ENCODE measurements at regions not wholly inside any gene's neighbourhood (a gene's known extent, or its start where the extent isn't known, plus 50 kb on each side); places are given as distances from the start of the nearest gene placed in this dataset.

DNA sequence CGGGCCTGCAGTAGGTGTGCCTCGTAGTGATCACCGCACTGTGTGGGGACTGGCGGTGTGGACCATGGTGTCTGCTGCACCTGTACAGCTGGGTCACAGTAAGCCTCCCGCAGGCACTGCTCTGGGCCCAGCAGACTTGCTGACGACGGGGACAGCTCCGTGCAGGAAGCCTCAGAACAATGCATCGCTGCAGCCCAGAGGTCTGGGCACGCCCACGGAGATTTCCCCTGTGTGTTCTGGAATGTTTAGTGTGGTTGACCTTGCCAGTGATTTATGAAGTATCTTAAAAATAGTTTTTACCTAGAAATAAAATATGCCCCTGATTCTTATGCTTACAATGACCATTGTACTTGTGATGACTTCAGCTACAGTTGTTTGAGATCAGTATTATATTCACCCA is 59.1 kb upstream of the ZNF32 start:
- H3K9ac ChIP-seq (ENCODE audit: low read length) = no peak overlapping the region

More for the DNA sequence above, 59.1 kb upstream of the ZNF32 start:
- ChIA-PET CTCF (no interaction called here), RAD21 (ENCODE audit: low non-redundant PET in 1 of 2, low total read pairs in 2 of 2, uncharacterized antibody in 2 of 2, unreplicated experiment in 2 of 2) (no interaction called here), POLR2A (no interaction called here)
- H3K27ac ChIP-seq (ENCODE audit: low read depth, low read length) = no peak overlapping the region
- no peaks in the 10 kb centered on the region for H4K20me1 ChIP-seq (ENCODE audit: insufficient read depth)
- DNase-seq (ENCODE audit: low read depth, low spot score) (no peak), ATAC-seq (no peak)
- H3K27me3 ChIP-seq (ENCODE audit: insufficient read depth, low read length) = peaks cover 16% of the 10 kb centered on the region
- BruUV-seq (replicated peaks) = no TSS peak
- intact Hi-C loops (cut with micrococcal nuclease) = no loop called here
- H3K79me2 ChIP-seq (ENCODE audit: insufficient read depth, low read length) = no peaks in the 10 kb centered on the region
- no peaks in the 10 kb centered on the region for H3K9me3 ChIP-seq (ENCODE audit: control insufficient read depth in 1 of 2, insufficient read depth in 1 of 2, low read depth in 1 of 2, low read length in 2 of 2)
- no peak for TF ChIP-seq EGR1 (IDR thresholded peaks at IDR 0.05; ENCODE audit: low read depth)
- no peak for TF ChIP-seq ZNF274 (IDR thresholded peaks at IDR 0.05; ENCODE audit: low read depth, low read length)
- no peak for TF ChIP-seq SP1 (IDR thresholded peaks at IDR 0.05; ENCODE audit: low read depth)
- no peak for TF ChIP-seq CBX3 (IDR thresholded peaks at IDR 0.05; ENCODE audit: low read depth)
- TF ChIP-seq POLR2A (IDR thresholded peaks at IDR 0.05; ENCODE audit: borderline replicate concordance, extremely low read depth, insufficient read depth, insufficient read length) = no peak
- no peak for TF ChIP-seq ZBTB33 (IDR thresholded peaks at IDR 0.05; ENCODE audit: extremely low read depth, insufficient replicate concordance, low read length)
- TF ChIP-seq EZH2phosphoT487 (IDR thresholded peaks at IDR 0.05; ENCODE audit: borderline replicate concordance) = no peak
- TF ChIP-seq ELF1 (IDR thresholded peaks at IDR 0.05; ENCODE audit: borderline replicate concordance, low read depth) = no peak
- no peak for TF ChIP-seq FOSL1 (IDR thresholded peaks at IDR 0.05; ENCODE audit: low read depth)
- no peak for TF ChIP-seq RAD21 (IDR thresholded peaks at IDR 0.05; ENCODE audit: low read depth)
- TF ChIP-seq, protein P1, sequence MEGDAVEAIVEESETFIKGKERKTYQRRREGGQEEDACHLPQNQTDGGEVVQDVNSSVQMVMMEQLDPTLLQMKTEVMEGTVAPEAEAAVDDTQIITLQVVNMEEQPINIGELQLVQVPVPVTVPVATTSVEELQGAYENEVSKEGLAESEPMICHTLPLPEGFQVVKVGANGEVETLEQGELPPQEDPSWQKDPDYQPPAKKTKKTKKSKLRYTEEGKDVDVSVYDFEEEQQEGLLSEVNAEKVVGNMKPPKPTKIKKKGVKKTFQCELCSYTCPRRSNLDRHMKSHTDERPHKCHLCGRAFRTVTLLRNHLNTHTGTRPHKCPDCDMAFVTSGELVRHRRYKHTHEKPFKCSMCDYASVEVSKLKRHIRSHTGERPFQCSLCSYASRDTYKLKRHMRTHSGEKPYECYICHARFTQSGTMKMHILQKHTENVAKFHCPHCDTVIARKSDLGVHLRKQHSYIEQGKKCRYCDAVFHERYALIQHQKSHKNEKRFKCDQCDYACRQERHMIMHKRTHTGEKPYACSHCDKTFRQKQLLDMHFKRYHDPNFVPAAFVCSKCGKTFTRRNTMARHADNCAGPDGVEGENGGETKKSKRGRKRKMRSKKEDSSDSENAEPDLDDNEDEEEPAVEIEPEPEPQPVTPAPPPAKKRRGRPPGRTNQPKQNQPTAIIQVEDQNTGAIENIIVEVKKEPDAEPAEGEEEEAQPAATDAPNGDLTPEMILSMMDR (IDR thresholded peaks at IDR 0.05 in 2 of 3, conservative IDR thresholded peaks at IDR 0.05 in 1 of 3; ENCODE audit: borderline replicate concordance in 1 of 3, insufficient read depth in 1 of 3, low read depth in 2 of 3, low read length in 2 of 3) = no peak
- TF ChIP-seq REST (IDR thresholded peaks at IDR 0.05; ENCODE audit: low read depth) = no peak
- TF ChIP-seq SRF (IDR thresholded peaks at IDR 0.05; ENCODE audit: low read depth) = no peak
- no peak for TF ChIP-seq EZH2 (IDR thresholded peaks at IDR 0.05)
- no peak for TF ChIP-seq POLR2AphosphoS5 (IDR thresholded peaks at IDR 0.05; ENCODE audit: low read depth, low read length)
- no peak for TF ChIP-seq TCF7L2 (IDR thresholded peaks at IDR 0.05; ENCODE audit: borderline replicate concordance, extremely low read depth, insufficient read depth, insufficient read length)
- no peak for TF ChIP-seq ZFX (IDR thresholded peaks at IDR 0.05)
- TF ChIP-seq JUND (IDR thresholded peaks at IDR 0.05) = no peak
- no peak for TF ChIP-seq CEBPB (IDR thresholded peaks at IDR 0.05; ENCODE audit: low read depth)
- H3K4me2 ChIP-seq (ENCODE audit: low read length) = no peak overlapping the region
- H3K36me3 ChIP-seq (ENCODE audit: control insufficient read depth in 1 of 2, insufficient read depth in 2 of 2, low read length in 2 of 2) = no peaks in the 10 kb centered on the region
- no peaks in the 10 kb centered on the region for H3K4me1 ChIP-seq (ENCODE audit: control insufficient read depth in 1 of 2, insufficient read depth in 2 of 2, low read length in 2 of 2)
- H3K4me3 ChIP-seq (replicated peaks in 1 of 2; ENCODE audit: low read depth in 1 of 2, low read length in 2 of 2) = no peak overlapping the region
- no peak overlapping the region for H2AFZ ChIP-seq (ENCODE audit: low read depth, low read length, poor library complexity, severe bottlenecking)
- H3K9me2 ChIP-seq (ENCODE audit: insufficient read depth) = no peaks in the 10 kb centered on the region

Data from HCT116 (cell line).